HepG2 (cell line): ENCODE measurements at regions not wholly inside any gene's neighbourhood (a gene's known extent, or its start where the extent isn't known, plus 50 kb on each side); places are given as distances from the start of the nearest gene placed in this dataset.
A peak's percentile ranks its signal among the peaks of the same experiment; 100 is the strongest.

Source experiments
- ARID4A ChIP-seq: sonication (generic); formaldehyde crosslinking; IDR thresholded peaks from 2 replicates; pipeline ENCODE4 v1.5.0; 2020; ENCODE audit warnings: mild to moderate bottlenecking, missing genetic modification reagents, borderline replicate concordance
- CREB1 ChIP-seq, 2 experiments: fragments of 450-650 bp in 1 of 2; IDR thresholded peaks; 2 replicates each; pipeline ENCODE4 v1.6.1; 2016 to 2017; ENCODE audit warnings: control low read depth in 1 of 2, mild to moderate bottlenecking in 1 of 2, missing compliant biosample characterization in 1 of 2, missing genetic modification characterization in 1 of 2
- E2F2 ChIP-seq: sonication (generic); formaldehyde crosslinking; IDR thresholded peaks from 2 replicates; pipeline ENCODE4 v1.4.0; 2020; ENCODE audit warnings: missing genetic modification reagents, borderline replicate concordance
- FLYWCH1 ChIP-seq: sonication (generic); formaldehyde crosslinking; IDR thresholded peaks from 2 replicates; pipeline ENCODE4 v1.8.1; 2023; ENCODE audit warnings: mild to moderate bottlenecking, missing genetic modification reagents
- HNRNPK ChIP-seq: fragments of 200-400 bp; formaldehyde crosslinking; IDR thresholded peaks from 2 replicates; pipeline ENCODE4 v1.6.1; 2018; ENCODE audit warnings: low read length, low read depth, moderate library complexity, mild to moderate bottlenecking; ENCODE audit not compliant: poor library complexity, severe bottlenecking
- NR2C2 ChIP-seq: sonication (generic); formaldehyde crosslinking; IDR thresholded peaks from 2 replicates; pipeline ENCODE4 v1.4.0; 2020; ENCODE audit warnings: missing genetic modification reagents, mild to moderate bottlenecking, moderate library complexity, borderline replicate concordance
- PHF5A ChIP-seq: IDR thresholded peaks from one replicate; pipeline ENCODE4 v1.6.1; 2018; ENCODE audit warnings: low read depth, missing genetic modification reagents; ENCODE audit not compliant: unreplicated experiment
- ZNF530 ChIP-seq: sonication (generic); formaldehyde crosslinking; IDR thresholded peaks from 2 replicates; pipeline ENCODE4 v1.5.0; 2020; ENCODE audit warnings: low read depth, mild to moderate bottlenecking, missing genetic modification reagents
- ZNF891 ChIP-seq: sonication (generic); formaldehyde crosslinking; IDR thresholded peaks from 2 replicates; pipeline ENCODE4 v1.5.0; 2020; ENCODE audit warnings: mild to moderate bottlenecking, missing genetic modification reagents
- TF ChIP-seq, protein P1 (sequence below): sonication (generic); formaldehyde crosslinking; IDR thresholded peaks from 2 replicates; pipeline ENCODE4 v1.4.0; 2020; ENCODE audit warnings: low read depth, mild to moderate bottlenecking, missing genetic modification reagents
- TF ChIP-seq, protein P2 (sequence below): sonication (generic); formaldehyde crosslinking; IDR thresholded peaks from 2 replicates; pipeline ENCODE4 v1.4.0; 2020; ENCODE audit warnings: mild to moderate bottlenecking, missing genetic modification reagents

GRCh38 chr3:72447059-72447946 is 400.9 kb downstream of the SHQ1 start (continued):
- no peak for TF ChIP-seq ZNF891
- no peak for TF ChIP-seq PHF5A (CRISPR knock-in tag)
- TF ChIP-seq NR2C2 (CRISPR knock-in tag), result peak; percentile 40; the same call in 1 of the 2 replicates
- no peak for TF ChIP-seq ZNF530
- TF ChIP-seq, protein P1, sequence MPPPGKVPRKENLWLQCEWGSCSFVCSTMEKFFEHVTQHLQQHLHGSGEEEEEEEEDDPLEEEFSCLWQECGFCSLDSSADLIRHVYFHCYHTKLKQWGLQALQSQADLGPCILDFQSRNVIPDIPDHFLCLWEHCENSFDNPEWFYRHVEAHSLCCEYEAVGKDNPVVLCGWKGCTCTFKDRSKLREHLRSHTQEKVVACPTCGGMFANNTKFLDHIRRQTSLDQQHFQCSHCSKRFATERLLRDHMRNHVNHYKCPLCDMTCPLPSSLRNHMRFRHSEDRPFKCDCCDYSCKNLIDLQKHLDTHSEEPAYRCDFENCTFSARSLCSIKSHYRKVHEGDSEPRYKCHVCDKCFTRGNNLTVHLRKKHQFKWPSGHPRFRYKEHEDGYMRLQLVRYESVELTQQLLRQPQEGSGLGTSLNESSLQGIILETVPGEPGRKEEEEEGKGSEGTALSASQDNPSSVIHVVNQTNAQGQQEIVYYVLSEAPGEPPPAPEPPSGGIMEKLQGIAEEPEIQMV, result no peak
- no peak for TF ChIP-seq HNRNPK
- TF ChIP-seq CREB1 (IDR thresholded peaks at IDR 0.05), result peak; percentile 34; the same call in 1 of the 2 replicates
- no peak for TF ChIP-seq CREB1 (CRISPR knock-in tag; IDR thresholded peaks at IDR 0.05)
- TF ChIP-seq E2F2 (CRISPR knock-in tag), result 0 out of 2 replicates have a peak, but pooled peaks have one; percentile 29
- TF ChIP-seq ARID4A (CRISPR knock-in tag), result no peak
- no peak for TF ChIP-seq FLYWCH1
- TF ChIP-seq, protein P2, sequence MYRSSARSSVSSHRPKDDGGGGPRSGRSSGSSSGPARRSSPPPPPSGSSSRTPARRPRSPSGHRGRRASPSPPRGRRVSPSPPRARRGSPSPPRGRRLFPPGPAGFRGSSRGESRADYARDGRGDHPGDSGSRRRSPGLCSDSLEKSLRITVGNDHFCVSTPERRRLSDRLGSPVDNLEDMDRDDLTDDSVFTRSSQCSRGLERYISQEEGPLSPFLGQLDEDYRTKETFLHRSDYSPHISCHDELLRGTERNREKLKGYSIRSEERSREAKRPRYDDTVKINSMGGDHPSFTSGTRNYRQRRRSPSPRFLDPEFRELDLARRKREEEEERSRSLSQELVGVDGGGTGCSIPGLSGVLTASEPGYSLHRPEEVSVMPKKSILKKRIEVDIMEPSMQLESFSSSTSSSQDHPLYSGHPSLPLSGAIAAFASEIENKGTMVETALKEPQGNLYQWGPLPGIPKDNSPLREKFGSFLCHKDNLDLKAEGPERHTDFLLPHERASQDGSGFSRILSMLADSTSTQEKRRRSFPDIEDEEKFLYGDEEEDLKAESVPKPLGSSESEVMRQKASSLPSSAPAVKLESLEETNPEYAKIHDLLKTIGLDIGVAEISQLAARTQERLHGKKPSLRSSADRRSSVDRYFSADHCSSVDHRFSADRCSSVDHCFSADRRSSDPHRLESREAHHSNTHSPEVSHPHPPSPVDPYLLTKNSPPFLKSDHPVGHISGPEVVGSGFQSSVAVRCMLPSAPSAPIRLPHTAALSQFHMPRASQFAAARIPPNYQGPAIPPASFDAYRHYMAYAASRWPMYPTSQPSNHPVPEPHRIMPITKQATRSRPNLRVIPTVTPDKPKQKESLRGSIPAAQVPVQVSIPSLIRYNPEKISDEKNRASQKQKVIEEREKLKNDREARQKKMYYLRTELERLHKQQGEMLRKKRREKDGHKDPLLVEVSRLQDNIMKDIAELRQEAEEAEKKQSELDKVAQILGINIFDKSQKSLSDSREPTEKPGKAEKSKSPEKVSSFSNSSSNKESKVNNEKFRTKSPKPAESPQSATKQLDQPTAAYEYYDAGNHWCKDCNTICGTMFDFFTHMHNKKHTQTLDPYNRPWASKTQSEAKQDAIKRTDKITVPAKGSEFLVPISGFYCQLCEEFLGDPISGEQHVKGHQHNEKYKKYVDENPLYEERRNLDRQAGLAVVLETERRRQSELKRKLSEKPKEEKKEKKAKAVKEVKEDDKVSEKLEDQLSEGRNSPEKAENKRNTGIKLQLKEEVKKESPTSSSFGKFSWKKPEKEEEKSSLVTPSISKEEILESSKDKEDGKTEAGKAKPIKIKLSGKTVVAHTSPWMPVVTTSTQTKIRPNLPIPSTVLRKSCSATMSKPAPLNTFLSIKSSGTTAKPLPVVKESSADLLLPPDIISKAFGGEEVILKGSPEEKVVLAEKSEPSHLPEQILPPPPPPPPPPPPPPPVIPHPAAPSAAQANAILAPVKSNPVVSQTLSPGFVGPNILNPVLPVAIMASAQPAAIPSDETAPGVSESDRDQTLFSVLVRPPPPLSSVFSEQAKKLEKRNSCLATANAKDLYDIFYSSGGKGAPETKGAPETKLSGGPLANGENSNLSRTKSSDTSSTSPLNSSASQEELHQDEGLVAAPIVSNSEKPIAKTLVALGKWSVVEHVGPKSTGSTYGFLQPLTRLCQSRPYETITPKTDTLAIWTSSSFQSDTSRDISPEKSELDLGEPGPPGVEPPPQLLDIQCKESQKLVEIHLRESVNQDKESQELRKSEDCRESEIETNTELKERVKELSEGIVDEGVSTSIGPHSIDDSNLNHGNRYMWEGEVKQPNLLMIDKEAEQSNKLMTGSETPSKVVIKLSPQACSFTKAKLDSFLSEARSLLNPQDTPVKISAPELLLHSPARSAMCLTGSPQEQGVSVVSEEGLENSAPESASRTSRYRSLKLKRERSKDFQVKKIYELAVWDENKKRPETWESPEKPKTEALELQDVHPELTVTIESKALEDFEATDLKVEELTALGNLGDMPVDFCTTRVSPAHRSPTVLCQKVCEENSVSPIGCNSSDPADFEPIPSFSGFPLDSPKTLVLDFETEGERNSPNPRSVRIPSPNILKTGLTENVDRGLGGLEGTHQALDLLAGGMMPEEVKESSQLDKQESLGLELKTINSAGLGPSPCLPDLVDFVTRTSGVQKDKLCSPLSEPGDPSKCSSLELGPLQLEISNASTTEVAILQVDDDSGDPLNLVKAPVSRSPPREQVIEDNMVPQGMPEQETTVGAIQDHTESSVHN (CRISPR knock-in tag), result no peak
